ENCODE measurements at regions not wholly inside any gene's neighbourhood (a gene's known extent, or its start where the extent isn't known, plus 50 kb on each side); places are given as distances from the start of the nearest gene placed in this dataset.

DNA sequence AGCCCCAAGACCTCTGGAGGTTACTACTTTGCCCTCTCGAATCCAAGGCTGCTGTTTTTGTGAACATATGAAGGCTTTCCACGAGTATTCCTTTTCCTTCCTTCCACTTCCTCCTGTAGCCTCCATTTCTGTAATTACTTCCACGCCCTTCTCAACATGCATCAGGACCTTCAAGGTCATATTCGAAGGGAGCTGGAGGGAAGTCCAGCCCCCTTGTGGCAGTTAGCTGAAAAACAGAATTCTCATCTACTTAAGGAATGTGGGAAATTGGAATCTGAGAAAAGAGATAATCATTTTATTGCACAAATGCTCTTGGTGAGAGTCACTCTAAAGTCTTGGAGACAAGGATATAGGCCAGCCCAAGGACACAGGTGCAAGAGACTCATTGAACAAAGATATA is 1000.2 kb downstream of the TDRD15 start:
- TF ChIP-seq POLR2A (IDR thresholded peaks at IDR 0.05): no peak
- TF ChIP-seq, protein P1, sequence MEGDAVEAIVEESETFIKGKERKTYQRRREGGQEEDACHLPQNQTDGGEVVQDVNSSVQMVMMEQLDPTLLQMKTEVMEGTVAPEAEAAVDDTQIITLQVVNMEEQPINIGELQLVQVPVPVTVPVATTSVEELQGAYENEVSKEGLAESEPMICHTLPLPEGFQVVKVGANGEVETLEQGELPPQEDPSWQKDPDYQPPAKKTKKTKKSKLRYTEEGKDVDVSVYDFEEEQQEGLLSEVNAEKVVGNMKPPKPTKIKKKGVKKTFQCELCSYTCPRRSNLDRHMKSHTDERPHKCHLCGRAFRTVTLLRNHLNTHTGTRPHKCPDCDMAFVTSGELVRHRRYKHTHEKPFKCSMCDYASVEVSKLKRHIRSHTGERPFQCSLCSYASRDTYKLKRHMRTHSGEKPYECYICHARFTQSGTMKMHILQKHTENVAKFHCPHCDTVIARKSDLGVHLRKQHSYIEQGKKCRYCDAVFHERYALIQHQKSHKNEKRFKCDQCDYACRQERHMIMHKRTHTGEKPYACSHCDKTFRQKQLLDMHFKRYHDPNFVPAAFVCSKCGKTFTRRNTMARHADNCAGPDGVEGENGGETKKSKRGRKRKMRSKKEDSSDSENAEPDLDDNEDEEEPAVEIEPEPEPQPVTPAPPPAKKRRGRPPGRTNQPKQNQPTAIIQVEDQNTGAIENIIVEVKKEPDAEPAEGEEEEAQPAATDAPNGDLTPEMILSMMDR (IDR thresholded peaks at IDR 0.05): no peak

Measured in vagina (tissue), 2 donors.